ENCODE measurements at regions not wholly inside any gene's neighbourhood (a gene's known extent, or its start where the extent isn't known, plus 50 kb on each side); places are given as distances from the start of the nearest gene placed in this dataset.

DNA sequence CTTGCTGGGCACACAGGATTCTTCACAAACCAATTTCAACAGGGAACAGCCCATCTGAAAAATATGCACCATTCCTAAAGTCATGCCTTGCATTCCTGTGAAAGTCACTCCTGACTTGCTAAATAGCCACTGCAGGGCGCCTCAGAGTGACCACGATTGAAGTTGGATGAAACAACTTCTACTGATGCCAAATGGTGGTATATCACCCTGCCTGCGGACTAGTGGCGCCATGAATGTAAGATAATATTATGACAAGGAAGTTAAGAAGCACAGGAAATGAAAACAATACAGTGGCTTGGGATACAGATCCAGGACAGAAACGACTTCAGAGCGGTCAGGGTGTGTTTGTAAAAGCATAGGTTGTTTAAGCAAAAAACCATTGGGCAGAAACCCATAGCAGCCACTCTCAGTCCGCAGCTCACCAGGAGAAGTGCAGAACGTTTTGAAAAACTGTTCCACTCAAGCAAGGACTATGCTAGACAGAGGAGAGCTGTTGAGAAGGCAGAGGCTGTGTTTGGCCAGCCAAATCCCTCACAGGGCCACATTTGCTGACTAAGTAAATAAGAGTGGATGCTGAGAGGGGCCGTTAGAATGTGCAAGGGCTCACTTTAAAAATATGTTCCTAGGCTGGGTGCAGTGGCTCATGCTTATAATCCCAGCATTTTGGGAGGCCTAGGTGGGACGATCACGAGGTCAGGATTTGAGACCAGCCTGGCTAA, 250.4 kb downstream of the PTTG2 start:
- TF ChIP-seq, protein P1, sequence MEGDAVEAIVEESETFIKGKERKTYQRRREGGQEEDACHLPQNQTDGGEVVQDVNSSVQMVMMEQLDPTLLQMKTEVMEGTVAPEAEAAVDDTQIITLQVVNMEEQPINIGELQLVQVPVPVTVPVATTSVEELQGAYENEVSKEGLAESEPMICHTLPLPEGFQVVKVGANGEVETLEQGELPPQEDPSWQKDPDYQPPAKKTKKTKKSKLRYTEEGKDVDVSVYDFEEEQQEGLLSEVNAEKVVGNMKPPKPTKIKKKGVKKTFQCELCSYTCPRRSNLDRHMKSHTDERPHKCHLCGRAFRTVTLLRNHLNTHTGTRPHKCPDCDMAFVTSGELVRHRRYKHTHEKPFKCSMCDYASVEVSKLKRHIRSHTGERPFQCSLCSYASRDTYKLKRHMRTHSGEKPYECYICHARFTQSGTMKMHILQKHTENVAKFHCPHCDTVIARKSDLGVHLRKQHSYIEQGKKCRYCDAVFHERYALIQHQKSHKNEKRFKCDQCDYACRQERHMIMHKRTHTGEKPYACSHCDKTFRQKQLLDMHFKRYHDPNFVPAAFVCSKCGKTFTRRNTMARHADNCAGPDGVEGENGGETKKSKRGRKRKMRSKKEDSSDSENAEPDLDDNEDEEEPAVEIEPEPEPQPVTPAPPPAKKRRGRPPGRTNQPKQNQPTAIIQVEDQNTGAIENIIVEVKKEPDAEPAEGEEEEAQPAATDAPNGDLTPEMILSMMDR (IDR thresholded peaks at IDR 0.05) = no peak
- TF ChIP-seq, protein P2, sequence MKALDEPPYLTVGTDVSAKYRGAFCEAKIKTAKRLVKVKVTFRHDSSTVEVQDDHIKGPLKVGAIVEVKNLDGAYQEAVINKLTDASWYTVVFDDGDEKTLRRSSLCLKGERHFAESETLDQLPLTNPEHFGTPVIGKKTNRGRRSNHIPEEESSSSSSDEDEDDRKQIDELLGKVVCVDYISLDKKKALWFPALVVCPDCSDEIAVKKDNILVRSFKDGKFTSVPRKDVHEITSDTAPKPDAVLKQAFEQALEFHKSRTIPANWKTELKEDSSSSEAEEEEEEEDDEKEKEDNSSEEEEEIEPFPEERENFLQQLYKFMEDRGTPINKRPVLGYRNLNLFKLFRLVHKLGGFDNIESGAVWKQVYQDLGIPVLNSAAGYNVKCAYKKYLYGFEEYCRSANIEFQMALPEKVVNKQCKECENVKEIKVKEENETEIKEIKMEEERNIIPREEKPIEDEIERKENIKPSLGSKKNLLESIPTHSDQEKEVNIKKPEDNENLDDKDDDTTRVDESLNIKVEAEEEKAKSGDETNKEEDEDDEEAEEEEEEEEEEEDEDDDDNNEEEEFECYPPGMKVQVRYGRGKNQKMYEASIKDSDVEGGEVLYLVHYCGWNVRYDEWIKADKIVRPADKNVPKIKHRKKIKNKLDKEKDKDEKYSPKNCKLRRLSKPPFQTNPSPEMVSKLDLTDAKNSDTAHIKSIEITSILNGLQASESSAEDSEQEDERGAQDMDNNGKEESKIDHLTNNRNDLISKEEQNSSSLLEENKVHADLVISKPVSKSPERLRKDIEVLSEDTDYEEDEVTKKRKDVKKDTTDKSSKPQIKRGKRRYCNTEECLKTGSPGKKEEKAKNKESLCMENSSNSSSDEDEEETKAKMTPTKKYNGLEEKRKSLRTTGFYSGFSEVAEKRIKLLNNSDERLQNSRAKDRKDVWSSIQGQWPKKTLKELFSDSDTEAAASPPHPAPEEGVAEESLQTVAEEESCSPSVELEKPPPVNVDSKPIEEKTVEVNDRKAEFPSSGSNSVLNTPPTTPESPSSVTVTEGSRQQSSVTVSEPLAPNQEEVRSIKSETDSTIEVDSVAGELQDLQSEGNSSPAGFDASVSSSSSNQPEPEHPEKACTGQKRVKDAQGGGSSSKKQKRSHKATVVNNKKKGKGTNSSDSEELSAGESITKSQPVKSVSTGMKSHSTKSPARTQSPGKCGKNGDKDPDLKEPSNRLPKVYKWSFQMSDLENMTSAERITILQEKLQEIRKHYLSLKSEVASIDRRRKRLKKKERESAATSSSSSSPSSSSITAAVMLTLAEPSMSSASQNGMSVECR (CRISPR knock-in tag; IDR thresholded peaks at IDR 0.05; ENCODE audit: borderline replicate concordance) = no peak
- TF ChIP-seq, protein P3, sequence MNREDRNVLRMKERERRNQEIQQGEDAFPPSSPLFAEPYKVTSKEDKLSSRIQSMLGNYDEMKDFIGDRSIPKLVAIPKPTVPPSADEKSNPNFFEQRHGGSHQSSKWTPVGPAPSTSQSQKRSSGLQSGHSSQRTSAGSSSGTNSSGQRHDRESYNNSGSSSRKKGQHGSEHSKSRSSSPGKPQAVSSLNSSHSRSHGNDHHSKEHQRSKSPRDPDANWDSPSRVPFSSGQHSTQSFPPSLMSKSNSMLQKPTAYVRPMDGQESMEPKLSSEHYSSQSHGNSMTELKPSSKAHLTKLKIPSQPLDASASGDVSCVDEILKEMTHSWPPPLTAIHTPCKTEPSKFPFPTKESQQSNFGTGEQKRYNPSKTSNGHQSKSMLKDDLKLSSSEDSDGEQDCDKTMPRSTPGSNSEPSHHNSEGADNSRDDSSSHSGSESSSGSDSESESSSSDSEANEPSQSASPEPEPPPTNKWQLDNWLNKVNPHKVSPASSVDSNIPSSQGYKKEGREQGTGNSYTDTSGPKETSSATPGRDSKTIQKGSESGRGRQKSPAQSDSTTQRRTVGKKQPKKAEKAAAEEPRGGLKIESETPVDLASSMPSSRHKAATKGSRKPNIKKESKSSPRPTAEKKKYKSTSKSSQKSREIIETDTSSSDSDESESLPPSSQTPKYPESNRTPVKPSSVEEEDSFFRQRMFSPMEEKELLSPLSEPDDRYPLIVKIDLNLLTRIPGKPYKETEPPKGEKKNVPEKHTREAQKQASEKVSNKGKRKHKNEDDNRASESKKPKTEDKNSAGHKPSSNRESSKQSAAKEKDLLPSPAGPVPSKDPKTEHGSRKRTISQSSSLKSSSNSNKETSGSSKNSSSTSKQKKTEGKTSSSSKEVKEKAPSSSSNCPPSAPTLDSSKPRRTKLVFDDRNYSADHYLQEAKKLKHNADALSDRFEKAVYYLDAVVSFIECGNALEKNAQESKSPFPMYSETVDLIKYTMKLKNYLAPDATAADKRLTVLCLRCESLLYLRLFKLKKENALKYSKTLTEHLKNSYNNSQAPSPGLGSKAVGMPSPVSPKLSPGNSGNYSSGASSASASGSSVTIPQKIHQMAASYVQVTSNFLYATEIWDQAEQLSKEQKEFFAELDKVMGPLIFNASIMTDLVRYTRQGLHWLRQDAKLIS (CRISPR knock-in tag; IDR thresholded peaks at IDR 0.05; ENCODE audit: borderline replicate concordance) = no peak
- TF ChIP-seq SP1 (CRISPR knock-in tag; conservative IDR thresholded peaks at IDR 0.05) (no peak), NR3C1 (CRISPR knock-in tag; conservative IDR thresholded peaks at IDR 0.05; ENCODE audit: low read depth) (no peak), ZNF121 (CRISPR knock-in tag; IDR thresholded peaks at IDR 0.05) (no peak)
- TF ChIP-seq, protein P4, sequence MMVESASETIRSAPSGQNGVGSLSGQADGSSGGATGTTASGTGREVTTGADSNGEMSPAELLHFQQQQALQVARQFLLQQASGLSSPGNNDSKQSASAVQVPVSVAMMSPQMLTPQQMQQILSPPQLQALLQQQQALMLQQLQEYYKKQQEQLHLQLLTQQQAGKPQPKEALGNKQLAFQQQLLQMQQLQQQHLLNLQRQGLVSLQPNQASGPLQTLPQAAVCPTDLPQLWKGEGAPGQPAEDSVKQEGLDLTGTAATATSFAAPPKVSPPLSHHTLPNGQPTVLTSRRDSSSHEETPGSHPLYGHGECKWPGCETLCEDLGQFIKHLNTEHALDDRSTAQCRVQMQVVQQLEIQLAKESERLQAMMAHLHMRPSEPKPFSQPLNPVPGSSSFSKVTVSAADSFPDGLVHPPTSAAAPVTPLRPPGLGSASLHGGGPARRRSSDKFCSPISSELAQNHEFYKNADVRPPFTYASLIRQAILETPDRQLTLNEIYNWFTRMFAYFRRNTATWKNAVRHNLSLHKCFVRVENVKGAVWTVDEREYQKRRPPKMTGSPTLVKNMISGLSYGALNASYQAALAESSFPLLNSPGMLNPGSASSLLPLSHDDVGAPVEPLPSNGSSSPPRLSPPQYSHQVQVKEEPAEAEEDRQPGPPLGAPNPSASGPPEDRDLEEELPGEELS (CRISPR knock-in tag; IDR thresholded peaks at IDR 0.05) = no peak
- TF ChIP-seq, protein P5, sequence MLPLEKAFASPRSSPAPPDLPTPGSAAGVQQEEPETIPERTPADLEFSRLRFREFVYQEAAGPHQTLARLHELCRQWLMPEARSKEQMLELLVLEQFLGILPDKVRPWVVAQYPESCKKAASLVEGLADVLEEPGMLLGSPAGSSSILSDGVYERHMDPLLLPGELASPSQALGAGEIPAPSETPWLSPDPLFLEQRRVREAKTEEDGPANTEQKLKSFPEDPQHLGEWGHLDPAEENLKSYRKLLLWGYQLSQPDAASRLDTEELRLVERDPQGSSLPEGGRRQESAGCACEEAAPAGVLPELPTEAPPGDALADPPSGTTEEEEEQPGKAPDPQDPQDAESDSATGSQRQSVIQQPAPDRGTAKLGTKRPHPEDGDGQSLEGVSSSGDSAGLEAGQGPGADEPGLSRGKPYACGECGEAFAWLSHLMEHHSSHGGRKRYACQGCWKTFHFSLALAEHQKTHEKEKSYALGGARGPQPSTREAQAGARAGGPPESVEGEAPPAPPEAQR (CRISPR knock-in tag; IDR thresholded peaks at IDR 0.05) = no peak
- TF ChIP-seq, protein P6, sequence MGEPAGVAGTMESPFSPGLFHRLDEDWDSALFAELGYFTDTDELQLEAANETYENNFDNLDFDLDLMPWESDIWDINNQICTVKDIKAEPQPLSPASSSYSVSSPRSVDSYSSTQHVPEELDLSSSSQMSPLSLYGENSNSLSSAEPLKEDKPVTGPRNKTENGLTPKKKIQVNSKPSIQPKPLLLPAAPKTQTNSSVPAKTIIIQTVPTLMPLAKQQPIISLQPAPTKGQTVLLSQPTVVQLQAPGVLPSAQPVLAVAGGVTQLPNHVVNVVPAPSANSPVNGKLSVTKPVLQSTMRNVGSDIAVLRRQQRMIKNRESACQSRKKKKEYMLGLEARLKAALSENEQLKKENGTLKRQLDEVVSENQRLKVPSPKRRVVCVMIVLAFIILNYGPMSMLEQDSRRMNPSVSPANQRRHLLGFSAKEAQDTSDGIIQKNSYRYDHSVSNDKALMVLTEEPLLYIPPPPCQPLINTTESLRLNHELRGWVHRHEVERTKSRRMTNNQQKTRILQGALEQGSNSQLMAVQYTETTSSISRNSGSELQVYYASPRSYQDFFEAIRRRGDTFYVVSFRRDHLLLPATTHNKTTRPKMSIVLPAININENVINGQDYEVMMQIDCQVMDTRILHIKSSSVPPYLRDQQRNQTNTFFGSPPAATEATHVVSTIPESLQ (CRISPR knock-in tag; IDR thresholded peaks at IDR 0.05) = no peak
